ENCODE measurements at regions not wholly inside any gene's neighbourhood (a gene's known extent, or its start where the extent isn't known, plus 50 kb on each side); places are given as distances from the start of the nearest gene placed in this dataset.
"Not testable (repeated sequence)": the region's sequence is repeated elsewhere in the genome, so short reads cannot be mapped to it uniquely, and the experiment has no call there.

GRCh38 chr10:34957531-34957930 lies 132.6 kb downstream of the CUL2 start:
- DNase-seq (ENCODE audit: low read depth) = no peak

GRCh38 chr10:34956756-34957155 lies 133.4 kb downstream of the CUL2 start:
- DNase-seq (ENCODE audit: low read depth) = peak; percentile 39

- DNase-seq (ENCODE audit: low read depth) = peak; percentile 17
Observed at GRCh38 chr10:34955391-34955790, 134.8 kb downstream of the CUL2 start.

- no peak for DNase-seq (ENCODE audit: low read depth)
Observed at GRCh38 chr10:34954142-34954541, 136.0 kb downstream of the CUL2 start.

GRCh38 chr10:34951263-34951887 lies 136.3 kb upstream of the PARD3 start:
- DNase-seq (ENCODE audit: low read depth) = peak; percentile 43

GRCh38 chr10:34945951-34946522 lies 130.9 kb upstream of the PARD3 start:
- not testable (repeated sequence) for DNase-seq (ENCODE audit: low read depth)

GRCh38 chr10:34941471-34942357 lies 126.6 kb upstream of the PARD3 start:
- no peak for DNase-seq (ENCODE audit: low read depth)

GRCh38 chr10:34940436-34940835 lies 125.3 kb upstream of the PARD3 start:
- no peak for DNase-seq (ENCODE audit: low read depth)

GRCh38 chr10:34938399-34938670 lies 123.2 kb upstream of the PARD3 start:
- peak; percentile 66 for DNase-seq (ENCODE audit: low read depth)

- DNase-seq (ENCODE audit: low read depth) = peak; percentile 42
Observed at GRCh38 chr10:34937643-34938398, 122.7 kb upstream of the PARD3 start.

GRCh38 chr10:34936061-34936460 lies 121.0 kb upstream of the PARD3 start:
- DNase-seq (ENCODE audit: low read depth) = no peak

GRCh38 chr10:34933676-34934075 lies 118.6 kb upstream of the PARD3 start:
- no peak for DNase-seq (ENCODE audit: low read depth)

GRCh38 chr10:34932235-34932634 lies 117.1 kb upstream of the PARD3 start:
- no peak for DNase-seq (ENCODE audit: low read depth)

- DNase-seq (ENCODE audit: low read depth) = no peak
Observed at GRCh38 chr10:34931216-34931615, 116.1 kb upstream of the PARD3 start.

- peak; percentile 37 for DNase-seq (ENCODE audit: low read depth)
Observed at GRCh38 chr10:34922138-34922537, 107.0 kb upstream of the PARD3 start.

GRCh38 chr10:34920578-34920977 lies 105.5 kb upstream of the PARD3 start:
- DNase-seq (ENCODE audit: low read depth) = no peak

GRCh38 chr10:34918776-34919315 lies 103.8 kb upstream of the PARD3 start:
- peak; percentile 30 for DNase-seq (ENCODE audit: low read depth)

GRCh38 chr10:34918060-34918775 lies 103.1 kb upstream of the PARD3 start:
- DNase-seq (ENCODE audit: low read depth) = no peak

GRCh38 chr10:34916314-34916713 lies 101.2 kb upstream of the PARD3 start:
- DNase-seq (ENCODE audit: low read depth) = peak; percentile 75

- no peak for DNase-seq (ENCODE audit: low read depth)
Observed at GRCh38 chr10:34912771-34913170, 97.7 kb upstream of the PARD3 start.

- DNase-seq (ENCODE audit: low read depth) = no peak
Observed at GRCh38 chr10:34911661-34912205, 96.6 kb upstream of the PARD3 start.
